PC-3 (cell line): ENCODE measurements at regions not wholly inside any gene's neighbourhood (a gene's known extent, or its start where the extent isn't known, plus 50 kb on each side); places are given as distances from the start of the nearest gene placed in this dataset.

Experiments used
- CTCF ChIP-seq: fragments of 300-600 bp; sonication (generic); conservative IDR thresholded peaks from 2 replicates; pipeline ENCODE4 v1.5.1; 2017; ENCODE audit warnings: antibody characterized with exemption, low read depth, mild to moderate bottlenecking, low read length
- EZH2 ChIP-seq: fragments of 300-600 bp; sonication (generic); IDR thresholded peaks from one replicate; pipeline ENCODE4 v1.6.1; 2017; ENCODE audit warnings: antibody characterized with exemption, mild to moderate bottlenecking, low read length; ENCODE audit not compliant: unreplicated experiment
- EZH2phosphoT487 ChIP-seq: fragments of 300-600 bp; sonication (generic); IDR thresholded peaks from 2 replicates; pipeline ENCODE4 v1.6.1; 2018; ENCODE audit warnings: mild to moderate bottlenecking, antibody characterized with exemption, low read length, borderline replicate concordance

- TF ChIP-seq CTCF (no peak), EZH2 (no peak), EZH2phosphoT487 (no peak)
Measured at GRCh38 chr6:77979204-77979603, 326.4 kb downstream of the MEI4 start.
